Activated T-cell treated with anti-CD3 and anti-CD28 coated beads, Interleukin-2, amount 50 U/mL, for 72 hours (primary cell): ENCODE measurements at regions not wholly inside any gene's neighbourhood (a gene's known extent, or its start where the extent isn't known, plus 50 kb on each side); places are given as distances from the start of the nearest gene placed in this dataset.

Experiments used
- ATAC-seq, 2 donors: fragments of 150-1000 bp; cut with Tn5 transposase; replicated peaks in 1 of 2; 2 replicates each; pipeline ENCODE4 v1.10.0; 2021; ENCODE audit warnings: moderate library complexity in 2 of 2, mild to moderate bottlenecking in 1 of 2
- DNase-seq, 2 donors: peaks; one replicate each; pipeline ENCODE4 v3.0.0; 2021 to 2022; ENCODE audit warnings: mixed read lengths in 1 of 2
- H3K27ac Mint-ChIP-seq: one replicate; pipeline ENCODE4 v1.8.0; 2022; ENCODE audit warnings: mild to moderate bottlenecking, moderate library complexity, mixed read lengths
- H3K27me3 Mint-ChIP-seq: one replicate; pipeline ENCODE4 v1.8.0; 2022; ENCODE audit warnings: low read depth, mixed read lengths
- H3K36me3 Mint-ChIP-seq, 2 donors: one replicate each; pipeline ENCODE4 v1.8.0; 2022; ENCODE audit warnings: mixed read lengths in 2 of 2, mild to moderate bottlenecking in 1 of 2; ENCODE audit not compliant: insufficient read depth in 2 of 2
- H3K4me1 Mint-ChIP-seq: one replicate; pipeline ENCODE4 v1.8.0; 2022; ENCODE audit warnings: low read depth, mixed read lengths
- H3K4me3 Mint-ChIP-seq, 2 donors: one replicate each; pipeline ENCODE4 v1.8.0; 2022; ENCODE audit warnings: mild to moderate bottlenecking in 2 of 2, mixed read lengths in 2 of 2, moderate library complexity in 2 of 2
- H3K9me3 Mint-ChIP-seq, 2 donors: one replicate each; pipeline ENCODE4 v1.8.0; 2022; ENCODE audit warnings: mixed read lengths in 2 of 2

DNA sequence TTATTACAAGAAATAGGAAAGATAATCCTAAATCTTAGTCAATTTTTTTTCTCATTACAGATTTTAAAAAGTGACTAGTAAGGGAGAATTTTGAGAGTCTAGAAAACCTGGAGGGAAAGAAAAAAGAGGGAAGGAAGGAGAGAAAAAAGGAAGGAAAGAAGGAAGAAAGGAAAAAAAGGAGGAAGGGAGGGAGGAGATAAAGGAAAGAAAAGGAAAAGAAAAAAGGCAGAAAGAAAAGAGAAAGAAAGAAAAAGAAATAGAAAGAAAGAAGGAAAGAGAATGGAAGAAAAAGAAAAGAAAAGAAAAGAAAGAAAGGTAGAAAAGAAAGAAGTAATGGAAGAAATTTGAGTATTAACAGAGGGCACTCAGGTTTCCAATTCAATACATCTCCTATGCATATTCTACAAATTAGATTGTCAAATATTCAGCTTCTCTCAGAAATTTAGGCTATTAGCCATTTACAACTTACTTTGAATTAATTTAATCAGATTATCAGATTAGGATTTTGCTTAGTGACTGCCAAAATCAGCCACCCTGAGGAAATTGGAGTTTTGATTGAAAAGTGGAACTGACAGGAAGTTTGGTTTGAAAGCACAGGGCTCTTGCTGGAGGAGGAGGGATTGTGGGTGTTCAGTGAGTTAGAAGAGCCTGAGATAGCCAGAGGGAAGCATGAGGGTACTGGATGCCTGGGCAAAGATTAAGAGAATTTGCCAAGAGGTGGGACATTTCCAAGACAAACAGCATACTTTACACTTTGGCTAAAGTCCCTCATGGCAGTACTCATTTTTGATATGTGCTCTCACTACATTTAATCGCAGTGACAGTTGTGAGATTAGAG is 677.8 kb downstream of the USP25 start:
- Mint-ChIP-seq H3K36me3 (no peaks in the 10 kb centered on the region), H3K27ac (no peak overlapping the region), H3K4me1 (no peaks in the 10 kb centered on the region), H3K4me3 (no peak overlapping the region), H3K9me3 (peaks cover 0 to 5% of the 10 kb centered on the region in 2 donors), H3K27me3 (no peaks in the 10 kb centered on the region)
- ATAC-seq (no peak), DNase-seq (no peak)

DNA sequence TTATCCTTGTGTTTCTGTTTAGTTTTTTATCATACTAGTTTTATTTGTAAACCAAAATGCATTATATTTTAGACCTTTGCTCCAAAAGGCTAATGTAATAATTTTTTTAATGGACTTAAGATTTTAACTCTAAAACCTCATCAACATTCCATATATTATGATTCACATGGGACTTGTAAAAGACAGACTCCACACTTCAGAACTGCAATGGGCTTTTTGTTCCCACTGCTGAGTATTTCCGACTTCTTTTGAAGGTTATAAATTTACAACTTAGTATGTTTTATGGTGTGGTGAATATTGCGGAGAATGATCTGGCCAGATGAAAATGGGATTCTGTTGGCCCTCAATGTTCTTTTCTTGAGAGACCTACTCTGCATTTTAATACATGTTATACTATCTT is 678.5 kb downstream of the USP25 start:
- H3K27me3 Mint-ChIP-seq, result no peaks in the 10 kb centered on the region
- H3K4me3 Mint-ChIP-seq, result no peak overlapping the region
- no peak for DNase-seq
- ATAC-seq, result no peak
- no peaks in the 10 kb centered on the region for H3K36me3 Mint-ChIP-seq
- H3K4me1 Mint-ChIP-seq, result no peaks in the 10 kb centered on the region
- peaks cover 0 to 5% of the 10 kb centered on the region in 2 donors for H3K9me3 Mint-ChIP-seq
- H3K27ac Mint-ChIP-seq, result no peak overlapping the region

DNA sequence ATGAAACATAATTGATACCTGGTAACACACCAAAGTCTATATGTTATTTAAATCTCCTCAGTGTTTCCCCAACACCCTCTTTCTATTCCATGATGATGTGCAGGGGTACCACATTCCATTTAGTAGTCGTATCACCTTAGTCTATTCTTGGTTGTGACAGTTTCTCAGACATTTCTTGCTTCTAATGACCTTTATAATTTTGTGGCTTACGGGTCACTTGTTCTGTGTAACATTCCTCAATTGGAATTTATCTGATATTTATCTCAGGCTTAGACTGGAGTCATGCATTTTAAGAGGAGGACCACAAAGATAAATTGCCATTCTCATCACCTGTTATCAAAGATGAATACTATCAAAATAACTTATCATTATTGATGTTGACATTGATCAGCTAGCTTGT is 679.6 kb downstream of the USP25 start:
- Mint-ChIP-seq H3K27me3 (no peaks in the 10 kb centered on the region), H3K4me3 (no peak overlapping the region), H3K4me1 (no peaks in the 10 kb centered on the region), H3K36me3 (no peaks in the 10 kb centered on the region), H3K27ac (no peak overlapping the region), H3K9me3 (peaks cover 0 to 1% of the 10 kb centered on the region in 2 donors)
- ATAC-seq (no peak), DNase-seq (no peak)

GRCh38 chr21:16418226-16418625 is 688.4 kb downstream of the USP25 start:
- no peak for DNase-seq
- Mint-ChIP-seq H3K36me3 (no peaks in the 10 kb centered on the region), H3K4me1 (no peaks in the 10 kb centered on the region), H3K27me3 (no peaks in the 10 kb centered on the region), H3K4me3 (no peak overlapping the region), H3K9me3 (no peaks in the 10 kb centered on the region), H3K27ac (no peak overlapping the region)
- ATAC-seq, result no peak

DNA sequence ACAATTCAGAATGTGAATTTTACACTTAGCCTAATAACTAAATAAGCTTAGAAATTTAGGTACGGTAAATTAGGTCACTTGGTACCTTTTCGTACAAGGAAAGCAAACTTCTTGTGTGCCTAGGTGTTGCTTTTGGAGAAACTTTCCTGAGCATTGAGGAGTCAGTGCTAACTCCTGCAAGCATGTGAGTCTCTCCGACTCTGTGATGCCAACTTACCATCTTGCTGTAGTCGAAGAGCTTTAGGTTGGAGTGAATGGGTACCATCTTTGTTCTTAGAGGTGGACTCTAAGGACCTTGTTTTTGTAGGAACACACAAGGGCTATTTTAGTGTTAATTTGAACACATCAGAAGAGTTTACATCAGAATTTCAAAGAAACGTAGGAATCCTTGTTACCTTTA is 688.9 kb downstream of the USP25 start:
- DNase-seq, result no peak
- H3K4me1 Mint-ChIP-seq, result no peaks in the 10 kb centered on the region
- H3K9me3 Mint-ChIP-seq, result no peaks in the 10 kb centered on the region
- H3K27ac Mint-ChIP-seq, result no peak overlapping the region
- no peaks in the 10 kb centered on the region for H3K27me3 Mint-ChIP-seq
- no peak for ATAC-seq
- H3K4me3 Mint-ChIP-seq, result no peak overlapping the region
- H3K36me3 Mint-ChIP-seq, result no peaks in the 10 kb centered on the region

DNA sequence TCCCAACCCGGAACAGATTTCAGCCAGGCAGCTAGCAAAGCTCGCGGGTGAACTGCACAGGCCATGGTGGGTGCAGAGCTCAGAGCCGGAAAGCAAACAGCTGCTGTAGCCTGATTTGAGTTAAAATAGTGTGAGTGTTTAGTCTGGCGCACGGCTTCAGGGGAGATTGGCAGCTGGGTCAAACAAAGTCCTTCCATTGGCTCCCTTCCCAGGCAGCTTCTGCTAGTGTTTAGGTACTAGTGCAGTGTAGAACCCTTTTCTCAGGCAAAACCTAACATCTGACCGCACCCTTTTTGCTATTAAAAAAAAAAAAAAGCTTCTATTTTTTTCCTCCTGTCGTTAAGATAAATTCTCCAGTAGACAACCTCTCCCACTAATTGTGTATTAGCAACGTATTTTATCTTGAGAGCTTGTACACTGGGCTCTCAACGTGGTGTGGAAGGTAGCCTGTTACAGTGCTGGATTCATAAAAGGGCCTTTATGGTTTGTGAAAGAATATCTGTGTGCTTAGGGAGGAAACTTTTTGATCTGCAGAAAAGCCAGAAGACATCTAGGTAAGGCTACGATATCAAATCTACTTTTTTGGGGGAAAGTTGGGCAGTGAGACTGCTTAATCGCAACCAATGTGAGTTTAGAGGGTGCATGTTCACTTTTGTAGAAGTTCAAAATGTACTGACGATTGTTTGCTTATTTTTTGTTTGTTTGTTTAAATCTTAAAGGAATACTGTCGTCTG is 689.6 kb downstream of the USP25 start:
- H3K4me1 Mint-ChIP-seq, result no peaks in the 10 kb centered on the region
- H3K27me3 Mint-ChIP-seq, result no peaks in the 10 kb centered on the region
- ATAC-seq, result no peak
- DNase-seq, result no peak
- no peak overlapping the region for H3K27ac Mint-ChIP-seq
- no peak overlapping the region for H3K4me3 Mint-ChIP-seq
- H3K9me3 Mint-ChIP-seq, result no peaks in the 10 kb centered on the region
- H3K36me3 Mint-ChIP-seq, result no peaks in the 10 kb centered on the region

GRCh38 chr21:16420031-16420724 is 690.4 kb downstream of the USP25 start:
- no peaks in the 10 kb centered on the region for H3K27me3 Mint-ChIP-seq

DNA sequence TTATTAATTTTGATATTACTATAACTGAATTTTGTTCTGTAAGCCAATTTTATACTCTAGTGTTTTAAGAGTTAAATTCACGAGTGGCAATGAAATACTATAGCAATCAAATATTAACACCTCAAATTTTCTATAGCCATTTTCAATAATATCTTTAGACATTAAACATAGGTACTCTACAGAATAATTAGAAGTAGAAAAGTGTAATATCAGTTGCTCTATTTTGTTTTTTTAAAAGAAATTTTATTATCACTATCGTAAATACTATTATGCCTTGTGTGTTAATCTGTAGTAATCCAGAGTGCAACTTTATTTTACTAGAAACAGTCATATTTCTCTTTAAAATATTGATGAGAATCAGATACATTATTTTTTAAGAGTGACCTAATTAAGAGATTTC is 691.2 kb downstream of the USP25 start:
- Mint-ChIP-seq H3K36me3 (no peaks in the 10 kb centered on the region), H3K9me3 (no peaks in the 10 kb centered on the region)

More at GRCh38 chr21:16420031-16420724, 690.4 kb downstream of the USP25 start:
- no peak for DNase-seq
- Mint-ChIP-seq H3K36me3 (no peaks in the 10 kb centered on the region), H3K4me3 (no peak overlapping the region), H3K27ac (no peak overlapping the region), H3K9me3 (no peaks in the 10 kb centered on the region), H3K4me1 (no peaks in the 10 kb centered on the region)
- ATAC-seq, result no peak

DNA sequence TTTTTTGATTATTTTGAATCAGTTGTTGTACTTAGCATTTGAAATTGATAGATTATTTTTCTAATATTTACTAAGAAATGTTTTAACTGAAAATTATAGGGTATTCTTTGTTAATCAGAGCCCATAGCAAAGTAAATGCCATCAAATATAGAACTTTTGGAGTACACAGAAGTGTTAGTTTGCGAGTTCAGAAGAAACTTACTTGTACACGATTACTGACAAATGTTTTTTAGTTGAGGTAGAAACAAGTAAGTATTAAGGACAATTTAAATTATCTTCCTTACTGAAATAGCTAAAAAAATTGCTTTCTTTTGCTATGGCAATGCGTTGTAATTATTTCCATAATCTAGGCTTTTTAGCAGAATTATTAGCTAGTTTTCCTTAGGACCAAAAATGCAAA is 692.2 kb downstream of the USP25 start:
- H3K27ac Mint-ChIP-seq, result no peak overlapping the region
- DNase-seq (no peak), ATAC-seq (no peak)
- H3K9me3 Mint-ChIP-seq, result no peaks in the 10 kb centered on the region
- no peaks in the 10 kb centered on the region for H3K4me1 Mint-ChIP-seq
- H3K27me3 Mint-ChIP-seq, result no peaks in the 10 kb centered on the region
- no peaks in the 10 kb centered on the region for H3K36me3 Mint-ChIP-seq
- no peak overlapping the region for H3K4me3 Mint-ChIP-seq

More for the DNA sequence above, 691.2 kb downstream of the USP25 start:
- H3K27me3 Mint-ChIP-seq, result no peaks in the 10 kb centered on the region
- DNase-seq (no peak), ATAC-seq (no peak)
- no peaks in the 10 kb centered on the region for H3K4me1 Mint-ChIP-seq
- H3K27ac Mint-ChIP-seq, result no peak overlapping the region
- no peak overlapping the region for H3K4me3 Mint-ChIP-seq

DNA sequence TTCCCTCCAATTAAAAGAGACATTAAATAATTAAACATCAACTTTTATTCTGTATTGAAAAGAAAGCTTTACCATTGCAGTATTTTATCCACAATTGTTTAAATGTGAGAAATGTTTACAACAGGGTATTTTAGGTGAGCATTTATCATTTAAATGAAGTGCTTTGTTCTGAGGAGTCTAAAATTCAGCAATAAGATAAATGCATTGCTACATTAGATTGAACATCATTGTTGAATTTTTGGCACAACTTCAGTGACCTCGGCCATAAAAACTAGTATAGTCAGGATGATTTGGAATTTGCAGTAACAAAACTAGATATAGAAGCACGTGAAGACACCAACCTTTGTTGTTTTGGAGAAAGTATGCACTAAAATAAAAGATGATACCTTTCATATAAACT is 692.9 kb downstream of the USP25 start:
- Mint-ChIP-seq H3K27me3 (no peaks in the 10 kb centered on the region), H3K9me3 (no peaks in the 10 kb centered on the region), H3K27ac (no peak overlapping the region), H3K4me3 (no peak overlapping the region), H3K4me1 (no peaks in the 10 kb centered on the region), H3K36me3 (no peaks in the 10 kb centered on the region)
- DNase-seq (no peak), ATAC-seq (no peak)

DNA sequence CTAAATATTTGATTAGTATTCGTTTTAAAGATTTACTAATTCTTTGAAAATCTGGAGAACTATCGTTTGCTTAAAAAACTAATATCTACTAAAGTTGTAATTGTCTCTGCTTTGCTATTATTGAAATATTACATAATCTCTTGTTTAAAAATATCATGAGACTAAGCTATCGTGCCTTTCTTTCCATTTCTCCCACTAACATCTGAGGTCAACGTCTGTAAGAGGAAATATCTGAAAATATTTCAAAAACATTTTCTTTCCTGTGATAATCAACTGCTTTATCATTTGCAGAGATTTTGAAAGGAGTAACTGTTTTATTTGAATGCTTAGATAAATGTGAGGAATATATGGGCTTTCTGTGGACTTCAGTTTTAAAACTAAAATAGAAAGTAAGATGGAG is 694.1 kb downstream of the USP25 start:
- no peak for ATAC-seq
- DNase-seq, result no peak
- H3K27me3 Mint-ChIP-seq, result no peaks in the 10 kb centered on the region
- H3K4me1 Mint-ChIP-seq, result no peaks in the 10 kb centered on the region
- H3K27ac Mint-ChIP-seq, result no peak overlapping the region
- H3K4me3 Mint-ChIP-seq, result no peak overlapping the region
- no peaks in the 10 kb centered on the region for H3K36me3 Mint-ChIP-seq
- no peaks in the 10 kb centered on the region for H3K9me3 Mint-ChIP-seq

DNA sequence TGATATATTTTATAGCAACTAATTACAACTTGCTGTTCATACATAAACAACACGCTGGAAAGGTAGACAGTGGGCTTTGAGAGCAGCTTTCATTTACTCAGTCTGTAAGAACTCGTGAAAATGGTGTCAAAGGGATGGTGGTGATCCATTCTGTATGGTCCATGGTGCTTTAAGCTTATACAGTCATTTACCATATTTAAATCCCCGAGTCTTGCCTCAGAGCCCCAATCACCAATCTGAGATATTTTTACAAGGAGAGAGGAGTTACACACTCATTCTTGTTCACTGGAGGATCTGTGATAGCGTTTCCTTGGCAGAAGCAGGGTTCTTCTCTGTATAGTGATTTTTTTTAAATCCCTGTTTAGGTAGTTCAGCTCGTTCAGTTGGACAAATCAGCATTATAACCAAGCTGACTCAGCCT is 694.6 kb downstream of the USP25 start:
- H3K4me1 Mint-ChIP-seq, result no peaks in the 10 kb centered on the region
- H3K27me3 Mint-ChIP-seq, result no peaks in the 10 kb centered on the region
- no peak overlapping the region for H3K27ac Mint-ChIP-seq
- no peak for ATAC-seq
- no peak for DNase-seq
- no peaks in the 10 kb centered on the region for H3K9me3 Mint-ChIP-seq
- no peak overlapping the region for H3K4me3 Mint-ChIP-seq
- H3K36me3 Mint-ChIP-seq, result no peaks in the 10 kb centered on the region

DNA sequence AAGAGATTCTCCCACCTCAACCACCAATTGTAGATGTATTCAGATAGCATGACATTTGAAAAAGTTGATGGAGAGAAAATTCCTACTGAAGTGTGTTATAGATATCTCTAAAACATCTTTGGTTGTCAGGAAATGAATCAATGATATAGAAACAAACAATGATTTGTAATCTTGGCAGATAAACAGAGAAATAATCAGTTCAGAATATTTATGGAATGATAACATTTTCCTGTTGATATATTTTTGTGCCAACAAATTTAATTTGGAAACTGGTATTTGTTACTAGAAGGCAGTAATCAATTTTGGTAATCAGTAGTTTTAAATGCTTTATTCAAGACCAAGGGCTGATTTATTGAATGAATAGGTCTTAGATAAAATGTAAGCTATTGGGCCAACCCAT is 695.6 kb downstream of the USP25 start:
- H3K9me3 Mint-ChIP-seq, result no peaks in the 10 kb centered on the region
- H3K27ac Mint-ChIP-seq, result no peak overlapping the region
- DNase-seq (no peak), ATAC-seq (no peak)
- H3K4me1 Mint-ChIP-seq, result no peaks in the 10 kb centered on the region
- H3K27me3 Mint-ChIP-seq, result no peaks in the 10 kb centered on the region
- no peaks in the 10 kb centered on the region for H3K36me3 Mint-ChIP-seq
- no peak overlapping the region for H3K4me3 Mint-ChIP-seq
